ENCODE measurements at regions not wholly inside any gene's neighbourhood (a gene's known extent, or its start where the extent isn't known, plus 50 kb on each side); places are given as distances from the start of the nearest gene placed in this dataset.

- in situ Hi-C loops (cut with MboI; ENCODE audit: low pct_ligation_motif_present in 1 of 4, low pct_unique_long_range_greater_than_20kb in 1 of 4, low sequenced_read_pairs in 3 of 4) = no loop called here
- whole genome bisulfite sequencing, 2 donors (ENCODE audit: low coverage in 1 of 2) = 61 to 71% methylated on average over 1 to 14 of the region's 14 CpGs
- Histone ChIP-seq H3K27me3 (peaks cover 18% of the 10 kb centered on the region), H3K27ac (no peak overlapping the region), H3K36me3 (no peaks in the 10 kb centered on the region), H3K9me3 (no peaks in the 10 kb centered on the region), H3K4me3 (no peak overlapping the region), H3K4me1 (peaks cover 0 to 7% (median 0%) of the 10 kb centered on the region in 4 donors)
- no peak for DNase-seq
- intact Hi-C loops (cut with DNase I; ENCODE audit: low total_unique reads) = no loop called here
- TF ChIP-seq POLR2A (IDR thresholded peaks at IDR 0.05) (no peak), EP300 (IDR thresholded peaks at IDR 0.05; ENCODE audit: low read depth) (no peak), POLR2AphosphoS5 (IDR thresholded peaks at IDR 0.05) (no peak)
- TF ChIP-seq, protein P1, sequence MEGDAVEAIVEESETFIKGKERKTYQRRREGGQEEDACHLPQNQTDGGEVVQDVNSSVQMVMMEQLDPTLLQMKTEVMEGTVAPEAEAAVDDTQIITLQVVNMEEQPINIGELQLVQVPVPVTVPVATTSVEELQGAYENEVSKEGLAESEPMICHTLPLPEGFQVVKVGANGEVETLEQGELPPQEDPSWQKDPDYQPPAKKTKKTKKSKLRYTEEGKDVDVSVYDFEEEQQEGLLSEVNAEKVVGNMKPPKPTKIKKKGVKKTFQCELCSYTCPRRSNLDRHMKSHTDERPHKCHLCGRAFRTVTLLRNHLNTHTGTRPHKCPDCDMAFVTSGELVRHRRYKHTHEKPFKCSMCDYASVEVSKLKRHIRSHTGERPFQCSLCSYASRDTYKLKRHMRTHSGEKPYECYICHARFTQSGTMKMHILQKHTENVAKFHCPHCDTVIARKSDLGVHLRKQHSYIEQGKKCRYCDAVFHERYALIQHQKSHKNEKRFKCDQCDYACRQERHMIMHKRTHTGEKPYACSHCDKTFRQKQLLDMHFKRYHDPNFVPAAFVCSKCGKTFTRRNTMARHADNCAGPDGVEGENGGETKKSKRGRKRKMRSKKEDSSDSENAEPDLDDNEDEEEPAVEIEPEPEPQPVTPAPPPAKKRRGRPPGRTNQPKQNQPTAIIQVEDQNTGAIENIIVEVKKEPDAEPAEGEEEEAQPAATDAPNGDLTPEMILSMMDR (IDR thresholded peaks at IDR 0.05) = no peak
Observed at GRCh38 chr3:127408684-127409420, 121.0 kb upstream of the PRR20G start.

GRCh38 chr3:127408022-127408683 lies 120.3 kb upstream of the PRR20G start:
- TF ChIP-seq POLR2A (IDR thresholded peaks at IDR 0.05) (no peak), POLR2AphosphoS5 (IDR thresholded peaks at IDR 0.05) (no peak), EP300 (IDR thresholded peaks at IDR 0.05; ENCODE audit: low read depth) (no peak)
- TF ChIP-seq, protein P1 (IDR thresholded peaks at IDR 0.05) = no peak
- in situ Hi-C loops (cut with MboI; ENCODE audit: low pct_ligation_motif_present in 1 of 4, low pct_unique_long_range_greater_than_20kb in 1 of 4, low sequenced_read_pairs in 3 of 4) = no loop called here
- Histone ChIP-seq H3K9me3 (no peaks in the 10 kb centered on the region), H3K4me3 (no peak overlapping the region), H3K27me3 (peaks cover 18% of the 10 kb centered on the region), H3K27ac (no peak overlapping the region), H3K36me3 (no peaks in the 10 kb centered on the region), H3K4me1 (peaks cover 0 to under 1% (median 0%) of the 10 kb centered on the region in 4 donors)
- 75 to 87% methylated on average over 6 to 15 of the region's 15 CpGs for WGBS, 2 donors (ENCODE audit: low coverage in 1 of 2)
- intact Hi-C loops (cut with DNase I; ENCODE audit: low total_unique reads) = no loop called here
- no peak for DNase-seq

DNA sequence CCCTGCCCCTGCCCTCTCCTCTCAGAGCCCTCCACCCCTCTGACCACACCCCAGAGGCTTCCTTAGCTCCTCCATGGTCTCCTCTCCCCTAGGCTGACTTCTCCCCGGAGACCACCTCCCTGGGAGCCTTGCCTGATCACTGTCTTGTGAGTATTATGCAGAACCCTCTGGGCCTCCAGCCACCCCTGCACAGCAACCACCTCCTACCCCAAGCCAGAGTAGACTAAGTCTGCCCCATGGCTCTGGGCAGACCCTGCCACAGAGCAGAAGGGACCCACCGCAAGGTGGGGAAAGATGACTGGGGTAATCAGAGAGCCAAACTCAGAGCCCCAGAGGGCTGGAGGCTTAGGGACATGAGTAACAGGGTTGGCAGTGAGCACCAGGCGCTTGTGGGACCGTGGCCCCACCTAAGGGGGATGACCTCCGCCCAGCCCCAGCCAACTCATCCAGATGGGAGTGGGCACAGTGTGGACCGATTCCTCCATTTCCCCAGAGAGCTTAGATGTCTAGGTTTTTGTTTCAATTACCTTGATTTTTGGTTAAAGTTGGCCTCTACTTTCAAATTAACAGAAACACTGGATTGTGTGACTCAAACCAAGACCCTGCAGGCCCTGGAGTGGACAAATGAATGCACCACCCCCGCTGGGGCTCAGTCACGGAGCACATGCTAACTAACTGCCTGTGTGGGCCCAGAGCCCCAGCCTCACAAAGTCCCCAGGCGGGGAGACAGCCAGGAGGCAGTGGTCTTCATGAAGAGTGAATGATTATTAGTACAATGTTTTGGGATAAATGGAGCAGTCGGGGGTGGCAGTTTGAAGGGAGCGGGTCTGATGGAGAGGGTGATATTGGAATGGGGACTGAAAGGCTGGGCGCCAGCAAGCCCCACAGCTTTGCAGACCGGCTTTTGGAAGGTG lies 119.4 kb upstream of the PRR20G start:
- Histone ChIP-seq H3K27me3 (peaks cover 18% of the 10 kb centered on the region), H3K4me3 (no peak overlapping the region), H3K4me1 (no peaks in the 10 kb centered on the region), H3K9me3 (no peaks in the 10 kb centered on the region), H3K36me3 (no peaks in the 10 kb centered on the region), H3K27ac (no peak overlapping the region)
- WGBS, 2 donors (ENCODE audit: low coverage in 1 of 2) = 75 to 79% methylated on average over 7 to 13 of the region's 13 CpGs
- no peak for TF ChIP-seq POLR2AphosphoS5 (IDR thresholded peaks at IDR 0.05)
- TF ChIP-seq POLR2A (IDR thresholded peaks at IDR 0.05) = no peak
- TF ChIP-seq, protein P1 (IDR thresholded peaks at IDR 0.05) = no peak
- no peak for TF ChIP-seq EP300 (IDR thresholded peaks at IDR 0.05; ENCODE audit: low read depth)
- intact Hi-C loops (cut with DNase I; ENCODE audit: low total_unique reads) (no loop called here), in situ Hi-C loops (cut with MboI; ENCODE audit: low pct_ligation_motif_present in 1 of 4, low pct_unique_long_range_greater_than_20kb in 1 of 4, low sequenced_read_pairs in 3 of 4) (no loop called here)
- no peak for DNase-seq
